NAMALWA (cell line): ENCODE measurements at regions not wholly inside any gene's neighbourhood (a gene's known extent, or its start where the extent isn't known, plus 50 kb on each side); places are given as distances from the start of the nearest gene placed in this dataset.
A peak's percentile ranks its signal among the peaks of the same experiment; 100 is the strongest.

ENCODE experiments used
- DNase-seq: peaks from one replicate; pipeline ENCODE4 v3.0.0-alpha.2; 2015; ENCODE audit warnings: low spot score

DNA sequence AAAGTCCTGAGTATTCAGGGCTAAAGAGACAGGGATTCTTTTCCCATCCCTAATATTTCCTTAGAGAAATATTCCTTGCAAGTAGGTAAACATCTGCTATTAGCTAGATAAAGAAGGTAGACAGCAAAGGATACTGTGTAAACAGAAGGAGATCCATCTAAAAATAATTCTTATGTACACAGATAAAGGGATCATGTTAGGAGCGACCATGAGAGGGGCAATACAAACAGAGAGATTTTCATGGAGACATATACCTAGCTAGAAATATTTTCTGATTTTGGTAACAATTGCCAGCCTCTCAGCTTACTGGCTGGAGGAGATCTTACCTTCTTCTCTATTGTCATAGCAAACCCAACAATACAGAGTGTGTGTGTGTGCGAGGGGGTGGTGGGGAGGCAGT is 184.6 kb upstream of the DMAC1 start:
- DNase-seq: no peak

DNA sequence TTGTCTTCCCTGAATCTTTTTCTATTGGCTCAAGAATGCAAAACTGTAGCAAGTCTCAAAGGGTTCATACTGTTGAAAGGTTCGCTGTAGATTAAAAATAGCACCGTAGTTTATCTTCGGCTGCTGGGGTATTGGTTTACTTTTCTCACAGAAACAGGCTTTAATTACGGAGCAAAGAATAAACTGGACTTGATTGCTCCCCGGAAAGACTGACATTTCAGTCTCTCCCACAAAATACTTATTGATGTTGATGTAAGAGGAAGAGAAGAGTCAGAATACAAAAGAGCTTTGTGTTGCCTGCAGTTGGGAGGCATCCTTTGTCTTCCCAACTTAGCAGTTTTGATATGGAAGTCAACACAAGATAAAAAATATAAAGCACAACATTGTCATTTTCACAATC is 183.9 kb upstream of the DMAC1 start:
- no peak for DNase-seq

DNA sequence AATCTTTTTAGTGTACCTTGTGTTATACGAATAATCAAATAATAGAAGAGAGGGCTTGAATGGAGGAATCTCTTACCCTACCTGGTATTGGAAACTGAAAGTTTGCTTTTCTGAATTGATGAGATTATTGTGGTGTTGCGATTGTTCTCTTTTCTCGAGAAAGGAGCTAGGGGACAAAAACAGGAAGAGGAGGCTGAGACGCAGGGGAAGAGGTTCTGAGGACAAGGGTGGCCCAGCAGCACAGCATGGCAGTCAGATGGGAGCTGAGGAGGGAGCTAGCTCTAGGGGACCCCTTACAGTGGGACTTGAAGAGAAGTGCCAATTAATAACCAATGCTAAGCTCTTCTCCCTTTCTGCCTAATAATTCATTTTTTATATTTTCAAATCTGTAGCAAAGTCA is 183.3 kb upstream of the DMAC1 start:
- DNase-seq: no peak

DNA sequence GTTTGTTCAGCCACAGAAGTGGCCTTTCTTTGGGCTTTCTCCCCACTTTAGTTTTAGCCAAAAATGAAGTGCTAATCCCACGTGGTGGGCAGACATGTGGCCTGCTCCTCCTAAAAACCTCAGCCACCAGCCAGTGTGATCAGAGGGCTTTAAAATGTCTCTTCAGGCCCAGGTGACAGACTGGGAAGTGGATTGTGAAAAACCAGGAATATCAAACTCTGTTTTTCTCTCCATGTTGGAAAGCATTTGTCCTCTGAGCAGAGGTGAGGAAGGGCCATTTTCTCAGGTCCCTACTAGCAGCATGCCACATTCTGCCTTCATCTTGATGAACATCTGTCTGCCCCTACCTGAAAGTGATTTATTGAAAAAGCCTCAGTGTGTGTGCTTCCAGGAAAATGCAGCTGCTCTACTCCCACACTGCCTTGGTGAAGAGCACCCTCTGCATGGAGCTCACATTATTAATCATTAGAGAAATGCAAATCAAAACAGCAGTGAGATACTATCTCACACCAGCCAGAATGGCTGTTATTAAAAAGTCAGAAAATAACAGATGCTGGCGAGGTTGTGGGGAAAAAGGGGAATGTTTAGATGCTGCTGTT is 181.2 kb upstream of the DMAC1 start:
- no peak for DNase-seq

DNA sequence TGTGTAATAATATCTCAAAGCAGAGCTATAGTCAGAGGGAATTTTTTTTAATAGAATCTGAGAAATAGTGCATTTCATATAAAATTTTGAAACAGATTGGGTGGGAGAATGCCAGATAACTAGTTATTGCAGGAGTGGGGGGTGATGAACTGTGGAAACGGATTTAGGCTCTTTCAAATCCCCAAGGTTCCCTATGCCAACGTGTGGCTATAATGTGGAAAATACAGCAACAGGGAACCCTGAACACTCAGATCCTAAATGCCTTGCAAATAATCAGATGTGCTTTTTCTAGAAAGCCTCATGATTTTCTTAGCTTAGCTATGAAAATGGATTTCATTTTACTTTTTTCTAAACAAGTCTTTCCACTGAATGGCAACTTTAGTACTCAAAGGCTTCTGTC is 180.5 kb upstream of the DMAC1 start:
- no peak for DNase-seq

DNA sequence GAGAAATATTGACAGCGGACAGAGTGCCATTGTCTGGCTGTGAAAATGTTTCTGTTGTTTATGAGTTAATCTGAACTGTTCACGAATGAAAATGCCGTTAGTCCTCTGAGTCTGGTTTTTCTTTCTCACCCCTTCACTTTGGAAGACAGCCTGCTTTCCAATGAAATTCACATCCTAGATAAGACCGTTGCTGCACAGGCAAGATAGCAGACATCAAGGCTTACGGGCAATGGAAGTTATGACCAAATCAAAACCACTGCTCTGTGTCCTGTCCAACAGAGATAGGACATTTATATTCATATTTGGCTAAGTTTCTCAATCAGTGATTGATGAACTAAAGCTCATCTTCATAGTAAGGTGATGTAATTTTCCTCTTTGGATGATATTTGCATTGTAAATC is 180.0 kb upstream of the DMAC1 start:
- DNase-seq: no peak

DNA sequence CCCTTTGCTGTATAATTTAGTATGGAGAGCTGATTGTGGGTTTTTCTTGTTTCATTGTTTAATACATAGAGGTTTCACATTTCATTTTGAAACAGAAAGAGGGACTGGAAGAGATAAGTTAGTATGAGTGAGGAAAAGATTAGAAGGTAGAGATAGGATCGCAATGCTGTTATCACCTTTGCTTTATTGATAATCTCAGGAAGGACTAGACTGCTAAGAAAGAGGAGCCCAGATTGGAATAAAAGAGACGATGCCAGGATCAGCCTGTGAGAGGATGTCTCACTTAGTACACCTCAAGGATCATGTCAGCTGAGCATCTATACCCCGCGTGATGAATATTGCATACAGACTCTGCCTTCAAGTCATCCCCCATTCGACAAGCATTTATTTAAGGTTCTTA is 178.0 kb upstream of the DMAC1 start:
- DNase-seq: no peak

DNA sequence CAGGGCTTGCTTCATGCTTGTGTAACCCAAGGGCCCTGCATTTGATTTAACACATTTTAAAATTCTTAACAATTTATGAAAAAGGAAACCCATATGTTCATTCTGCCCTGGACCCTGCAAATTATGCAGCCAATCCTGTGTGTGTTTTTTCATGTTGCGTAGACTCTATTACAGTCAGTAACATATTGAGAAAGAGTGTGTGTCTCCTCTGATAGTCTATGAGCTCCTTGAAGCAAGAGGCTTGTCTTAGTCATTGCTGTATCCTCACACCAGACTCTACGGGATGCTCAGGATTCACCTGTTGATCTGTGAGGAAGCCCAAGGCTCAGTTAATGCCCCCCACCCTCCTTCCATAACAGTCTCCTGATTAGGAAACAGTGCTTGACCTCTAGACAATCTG is 177.3 kb upstream of the DMAC1 start:
- DNase-seq: no peak

DNA sequence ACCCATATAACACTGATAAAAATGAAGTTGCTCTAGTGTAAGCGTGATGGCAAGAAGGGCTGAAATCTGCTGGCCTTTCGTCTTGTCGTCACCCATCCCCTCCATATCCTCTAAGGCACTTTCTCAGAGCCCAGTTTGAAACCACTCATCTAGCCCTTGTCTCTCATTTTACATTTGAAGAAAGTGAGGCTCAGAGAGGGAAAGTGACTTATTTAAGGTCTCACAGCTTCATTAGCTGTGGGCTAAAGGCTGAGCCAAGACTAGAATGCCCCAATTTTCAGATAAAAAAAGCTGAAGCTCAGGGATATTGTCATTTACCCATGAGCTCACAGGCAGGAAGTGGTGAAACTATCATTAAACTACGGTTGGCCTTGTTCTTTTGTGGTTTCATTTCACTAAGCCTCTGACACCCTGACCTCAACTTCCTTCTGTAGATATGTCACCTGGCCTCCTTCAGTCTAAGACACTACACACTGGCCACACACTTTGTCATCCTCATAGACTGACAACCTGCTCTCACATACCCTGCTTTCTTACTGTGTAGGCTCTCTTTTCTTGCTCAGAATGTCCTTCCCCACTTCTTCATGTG is 176.7 kb upstream of the DMAC1 start:
- DNase-seq: peak; percentile 91

DNA sequence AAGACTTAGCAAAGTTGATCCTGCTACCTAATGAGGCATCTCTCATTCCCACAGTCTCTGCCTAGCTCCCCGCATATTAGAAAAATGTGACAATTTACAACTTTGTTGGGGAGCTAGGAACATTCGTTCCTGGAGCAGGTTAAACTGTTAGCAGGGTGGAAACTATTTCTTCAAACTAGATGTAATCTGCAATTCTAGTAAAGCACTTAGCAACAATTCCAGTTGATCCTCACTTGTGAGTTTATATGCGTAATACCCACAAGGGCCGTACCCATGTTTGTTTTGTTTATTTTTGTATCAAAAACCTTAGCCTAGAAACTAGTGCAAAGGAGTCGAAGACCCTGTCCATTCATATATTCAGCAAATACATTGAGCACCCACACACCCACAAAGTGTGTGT is 175.8 kb upstream of the DMAC1 start:
- DNase-seq: peak; percentile 16

DNA sequence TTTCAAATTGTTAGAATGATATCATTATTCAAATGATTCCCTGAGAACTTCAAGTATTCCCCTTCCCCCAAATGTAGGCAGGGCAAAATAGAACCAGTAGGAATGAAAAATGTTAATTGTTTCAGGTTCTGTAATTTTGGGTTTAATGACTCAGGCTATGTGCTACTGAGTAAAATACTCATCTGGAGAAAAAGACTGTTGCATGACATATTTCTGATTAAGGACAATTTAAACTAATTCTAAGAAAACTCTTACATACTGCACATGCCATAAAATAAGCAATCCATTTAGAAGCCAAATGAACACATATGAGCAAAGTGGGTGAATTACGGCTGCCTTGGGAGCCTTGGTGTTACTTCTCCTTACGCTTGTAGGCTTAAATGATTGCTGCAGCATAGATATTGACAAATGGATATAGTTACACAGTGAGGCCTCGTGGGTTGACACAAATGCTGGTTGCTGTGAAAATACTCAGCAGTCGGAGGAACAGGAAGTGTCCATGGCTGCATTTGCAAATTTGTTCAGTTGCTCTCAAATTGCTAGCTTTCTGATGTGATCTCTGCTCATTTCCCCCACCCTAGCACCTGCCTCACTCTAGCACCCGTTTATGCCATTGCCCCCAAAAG is 174.9 kb upstream of the DMAC1 start:
- peak; percentile 82 for DNase-seq

DNA sequence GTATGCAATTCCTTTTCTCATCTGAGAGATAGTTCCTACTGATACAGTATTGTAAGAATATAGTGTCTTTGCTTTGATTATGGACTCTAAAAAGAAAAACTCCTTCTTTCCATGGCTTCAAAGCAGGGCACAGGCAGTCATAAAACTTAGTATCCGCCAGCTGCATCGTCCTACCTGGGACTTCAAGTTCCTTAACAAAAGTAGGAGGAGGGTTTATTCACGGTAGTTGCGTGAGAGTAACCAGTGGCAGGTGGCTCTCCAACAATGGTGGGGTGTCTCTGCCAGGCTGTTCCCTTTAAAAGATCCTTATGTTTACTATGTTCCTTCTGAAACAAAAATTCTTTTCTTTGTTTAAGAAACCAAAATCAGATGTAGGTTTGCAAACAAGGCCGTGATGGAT is 173.5 kb upstream of the DMAC1 start:
- DNase-seq: no peak

DNA sequence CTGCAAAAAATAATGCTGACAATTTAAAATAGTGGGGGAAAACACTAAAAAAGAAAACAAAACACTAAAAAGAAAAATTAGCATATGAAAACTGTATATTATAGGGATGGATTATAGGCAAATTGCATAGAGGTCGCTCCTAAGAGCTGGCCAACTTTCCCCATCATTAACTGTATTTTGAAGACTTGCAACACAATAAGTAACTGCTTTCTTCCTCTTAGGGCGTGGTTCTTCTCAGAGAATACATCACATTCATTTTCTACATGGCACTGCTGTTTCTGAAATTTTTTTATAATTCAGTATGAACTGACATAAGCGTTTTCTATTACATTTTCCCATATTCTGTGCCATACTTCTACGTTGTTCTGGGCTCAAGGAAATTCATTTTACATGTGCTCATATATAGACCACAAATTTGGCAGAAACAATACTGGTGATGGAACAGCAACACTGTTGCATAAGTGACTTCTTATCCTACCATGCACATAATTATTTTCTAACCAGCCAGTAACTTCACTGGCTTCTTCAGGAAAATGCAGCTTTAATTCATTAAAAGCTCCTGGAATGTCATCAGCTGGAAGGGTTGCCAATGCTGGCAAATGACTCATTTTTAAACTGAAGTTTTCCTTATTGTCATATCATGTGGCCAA is 171.2 kb upstream of the DMAC1 start:
- no peak for DNase-seq

DNA sequence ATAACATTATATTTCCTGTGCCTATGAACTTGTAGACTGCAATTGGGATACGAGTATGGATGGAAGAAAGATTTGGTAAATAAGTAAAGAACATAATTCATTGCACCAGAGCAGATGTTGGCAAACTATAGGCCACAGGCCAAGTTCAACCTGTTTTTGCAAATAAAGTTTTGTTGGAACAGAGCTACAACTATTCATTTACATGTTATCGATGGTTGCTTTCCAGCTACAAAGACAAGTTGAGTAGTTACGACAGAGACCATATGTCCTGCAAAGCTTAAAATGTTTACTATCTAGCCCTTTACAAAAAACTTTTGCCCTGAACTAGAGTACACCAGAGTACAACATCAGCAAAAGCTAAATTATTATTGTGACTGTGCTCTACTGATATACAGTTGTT is 169.1 kb upstream of the DMAC1 start:
- no peak for DNase-seq

DNA sequence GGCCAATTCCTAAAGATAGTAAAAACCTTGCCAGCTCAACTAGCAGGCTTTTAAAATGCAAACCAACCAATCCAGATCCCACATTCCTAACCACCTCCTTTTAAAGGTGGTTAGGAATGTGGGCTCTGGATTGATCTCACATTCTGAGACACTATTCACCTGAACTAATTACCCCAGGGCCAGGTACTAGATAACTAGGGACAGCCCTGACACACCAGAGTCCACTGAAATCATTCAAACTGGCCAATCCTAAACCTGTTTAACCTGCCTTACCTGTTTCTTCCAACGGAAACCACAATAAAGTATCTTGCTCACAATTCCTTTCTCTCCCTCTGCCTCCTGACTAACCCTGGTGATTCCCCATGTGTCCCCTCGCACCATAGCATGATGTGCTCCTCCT is 168.3 kb upstream of the DMAC1 start:
- no peak for DNase-seq

DNA sequence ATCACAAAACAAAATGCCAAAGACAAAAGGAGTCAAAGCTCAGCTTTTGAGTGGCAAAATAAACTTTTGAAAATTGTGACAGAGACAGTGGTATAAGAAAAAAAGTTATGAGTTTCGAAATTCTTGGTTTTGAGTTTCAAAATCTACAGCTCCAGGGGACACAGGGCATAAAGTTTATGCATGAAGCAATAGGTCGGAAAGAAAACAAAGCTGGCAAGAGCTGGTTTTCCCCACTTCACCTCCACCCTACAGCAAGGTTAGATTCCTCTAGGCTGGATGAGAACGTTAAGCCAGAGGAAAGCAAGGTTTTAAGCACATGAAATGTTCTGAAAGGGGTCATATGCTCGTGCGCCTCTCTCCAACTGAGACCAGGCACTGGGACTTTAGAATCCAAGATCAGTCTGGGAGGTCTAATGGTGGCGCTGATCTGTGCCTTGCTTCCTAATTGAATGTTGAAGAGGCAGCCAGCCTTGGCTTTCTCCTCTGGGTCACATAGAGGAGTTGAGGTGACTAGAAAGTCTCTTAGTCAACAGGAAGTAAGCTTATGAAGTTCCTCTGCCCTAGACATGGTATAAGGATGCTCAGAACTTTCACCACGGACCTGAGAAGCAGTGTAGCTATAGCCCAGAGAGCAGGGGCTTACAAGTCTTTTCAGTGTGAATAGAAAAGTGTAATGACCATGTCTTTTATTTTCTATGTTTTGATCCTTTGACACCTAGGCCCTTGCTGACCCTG is 167.7 kb upstream of the DMAC1 start:
- no peak for DNase-seq

DNA sequence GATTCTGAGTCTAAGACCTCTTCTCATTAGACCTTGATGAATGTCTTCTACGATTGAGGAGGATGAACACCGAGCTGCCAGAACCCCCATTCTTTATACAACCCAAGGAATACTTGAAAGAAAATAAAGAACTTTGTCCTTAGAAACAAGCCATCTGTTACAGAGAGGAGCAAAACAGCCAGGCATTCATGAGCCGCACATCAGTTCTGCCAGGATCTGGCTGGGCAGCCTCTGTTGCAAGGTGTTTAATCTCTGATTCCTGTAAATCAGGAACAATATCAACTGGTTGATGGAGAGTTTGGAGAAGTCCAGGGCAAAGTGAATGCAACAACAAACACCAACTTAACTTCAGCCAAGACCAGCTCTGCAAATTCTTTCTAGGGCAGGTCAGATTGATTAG is 165.5 kb upstream of the DMAC1 start:
- DNase-seq: no peak

DNA sequence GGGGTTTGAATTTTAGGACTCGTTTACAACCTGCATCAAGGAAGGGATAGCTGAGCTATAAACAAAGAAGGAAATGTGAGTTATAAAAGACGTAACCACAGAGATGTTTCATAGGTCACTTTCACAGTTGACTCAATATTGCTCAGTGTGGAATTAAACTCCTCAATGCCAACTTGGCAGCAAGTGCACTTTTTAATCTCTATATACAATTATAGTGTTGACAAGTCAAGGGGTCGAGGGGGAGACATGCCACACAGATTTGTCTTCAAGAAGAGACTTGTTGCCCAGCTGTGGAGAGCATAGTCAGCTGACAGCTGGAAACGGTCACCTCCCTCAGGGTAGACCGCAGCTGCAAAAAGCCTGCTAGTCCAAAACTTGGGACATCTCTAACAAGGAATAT is 163.4 kb upstream of the DMAC1 start:
- DNase-seq: no peak

DNA sequence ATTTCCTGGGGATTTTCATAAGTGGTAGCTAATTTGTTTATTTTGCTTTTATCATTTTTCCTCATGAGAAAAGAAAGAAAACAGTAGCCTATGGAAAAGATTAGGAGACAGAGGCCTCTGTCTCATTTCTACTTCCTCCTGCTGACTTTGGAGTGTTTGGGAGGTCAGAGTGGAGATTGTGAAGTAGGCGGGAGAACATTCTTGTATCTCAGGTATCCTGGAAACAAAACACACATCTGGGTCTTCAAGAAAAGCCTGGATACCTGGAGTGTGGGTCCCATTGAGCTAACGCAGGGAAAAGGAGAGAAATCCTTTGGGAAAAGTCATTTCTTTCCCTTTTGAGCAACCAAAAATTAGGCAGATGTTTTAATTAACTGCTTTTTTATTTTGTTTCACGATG is 161.5 kb upstream of the DMAC1 start:
- DNase-seq: no peak

DNA sequence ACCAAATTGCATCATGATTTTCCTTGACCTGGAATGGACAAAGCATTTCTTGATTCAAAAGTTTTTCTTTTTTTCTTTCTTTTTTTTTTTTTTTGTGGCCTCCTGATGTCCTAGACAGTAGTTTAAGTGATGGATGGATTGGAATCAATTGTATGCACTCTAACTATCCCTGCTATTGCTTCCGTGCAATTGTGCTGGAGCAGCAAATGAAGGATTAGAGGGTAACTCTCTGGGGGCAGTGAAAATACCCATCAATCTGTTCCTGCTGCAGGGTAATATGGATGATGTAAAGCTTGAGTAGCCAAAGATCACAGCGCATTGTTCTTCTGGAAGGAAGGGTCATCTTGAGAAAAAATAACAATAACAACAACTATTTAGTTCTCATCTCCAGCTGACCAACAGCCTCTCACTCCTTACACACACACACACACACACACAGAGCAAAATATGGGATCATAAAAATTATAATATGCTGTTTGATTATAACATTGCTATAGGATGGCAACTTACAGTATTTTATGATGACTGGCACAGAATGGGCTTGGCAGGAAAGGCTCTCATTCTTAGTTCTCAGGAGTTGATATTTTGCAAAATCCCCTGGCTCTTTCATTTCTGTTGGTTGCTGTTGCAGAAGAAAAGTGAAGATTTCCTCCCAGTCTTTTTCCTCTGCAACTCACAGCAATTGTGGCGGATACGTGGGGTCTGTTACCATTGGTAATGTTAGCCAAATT is 160.9 kb upstream of the DMAC1 start:
- no peak for DNase-seq

DNA sequence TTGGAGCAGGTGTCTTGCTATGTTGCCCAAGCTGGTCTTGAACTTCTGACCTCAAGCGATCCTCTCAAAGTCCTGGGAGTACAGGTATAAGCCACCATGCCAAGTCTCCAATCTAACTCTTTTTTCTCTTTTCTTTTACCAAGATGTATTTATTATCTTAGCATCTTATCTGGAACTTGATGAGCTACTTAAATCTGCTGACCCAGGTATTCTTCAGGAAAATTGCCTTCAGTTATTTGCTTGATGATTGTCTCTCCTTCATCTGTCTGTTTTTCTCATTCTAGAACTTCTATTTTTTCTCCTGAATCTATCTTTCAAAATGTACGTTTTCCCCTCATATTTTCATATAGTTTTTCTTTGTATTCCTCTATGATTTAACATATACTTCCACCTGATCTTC is 158.2 kb upstream of the DMAC1 start:
- no peak for DNase-seq

DNA sequence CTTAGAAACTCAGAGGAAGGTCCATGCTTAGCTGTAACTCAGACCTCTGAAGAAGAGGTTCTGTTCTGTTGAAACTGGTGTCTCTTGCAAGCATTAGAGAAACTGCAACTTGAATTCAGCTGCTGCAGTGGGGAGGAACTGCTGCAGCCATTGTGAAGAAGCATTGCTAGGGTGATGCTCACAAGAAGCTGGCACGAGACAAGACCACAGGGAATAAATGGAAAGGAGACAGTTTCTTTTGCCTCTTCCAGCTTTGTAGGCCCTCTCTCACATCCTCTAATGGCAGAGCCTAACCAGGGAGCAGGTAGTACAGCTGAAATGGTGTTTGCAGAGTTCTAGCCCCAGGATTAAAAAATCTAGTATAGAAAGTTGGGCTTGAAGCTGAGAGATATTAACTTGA is 148.0 kb upstream of the DMAC1 start:
- DNase-seq: no peak
